Prostate gland (tissue), 2 donors: ENCODE measurements at regions not wholly inside any gene's neighbourhood (a gene's known extent, or its start where the extent isn't known, plus 50 kb on each side); places are given as distances from the start of the nearest gene placed in this dataset.

Experiments used
- POLR2A ChIP-seq: fragments of 450-650 bp; IDR thresholded peaks from one replicate; pipeline ENCODE4 v1.6.1; 2016; ENCODE audit warnings: antibody characterized with exemption, mild to moderate bottlenecking
- POLR2AphosphoS5 ChIP-seq: sonication (generic); formaldehyde crosslinking; IDR thresholded peaks from one replicate; pipeline ENCODE4 v1.6.1; 2017; ENCODE audit warnings: antibody characterized with exemption
- TF ChIP-seq, protein P1 (sequence below), 4 experiments: fragments of 200-600 bp in 2 of 4; fragments of 450-650 bp in 2 of 4; sonication (generic) in 2 of 4; IDR thresholded peaks; 1 replicate in 3 of 4; 2 replicates in 1 of 4; pipeline ENCODE4 v1.5.1; 2016 to 2019; ENCODE audit warnings: antibody characterized with exemption in 4 of 4, mild to moderate bottlenecking in 2 of 4, moderate library complexity in 2 of 4

DNA sequence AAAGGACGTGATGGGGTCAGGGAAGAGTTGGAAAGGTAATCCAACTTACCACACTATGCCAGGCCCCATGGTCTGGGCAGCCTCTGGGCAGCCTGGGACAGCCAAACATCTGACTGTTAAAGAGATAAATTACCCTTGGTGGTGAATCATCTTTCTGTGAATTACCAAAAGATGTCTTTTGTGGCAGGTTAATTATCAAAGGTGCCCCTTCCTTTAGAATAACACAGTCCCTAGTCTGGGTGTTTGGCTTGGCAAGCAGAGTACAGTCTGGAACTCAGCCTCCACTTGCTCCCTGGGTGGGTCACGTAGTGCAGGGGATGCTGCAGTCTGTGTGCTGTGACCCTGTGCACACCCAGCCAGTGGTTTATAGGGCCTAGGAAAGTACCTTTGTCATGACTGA is 113.1 kb downstream of the ZNF621 start:
- TF ChIP-seq POLR2A (no peak), POLR2AphosphoS5 (no peak)
- TF ChIP-seq, protein P1, sequence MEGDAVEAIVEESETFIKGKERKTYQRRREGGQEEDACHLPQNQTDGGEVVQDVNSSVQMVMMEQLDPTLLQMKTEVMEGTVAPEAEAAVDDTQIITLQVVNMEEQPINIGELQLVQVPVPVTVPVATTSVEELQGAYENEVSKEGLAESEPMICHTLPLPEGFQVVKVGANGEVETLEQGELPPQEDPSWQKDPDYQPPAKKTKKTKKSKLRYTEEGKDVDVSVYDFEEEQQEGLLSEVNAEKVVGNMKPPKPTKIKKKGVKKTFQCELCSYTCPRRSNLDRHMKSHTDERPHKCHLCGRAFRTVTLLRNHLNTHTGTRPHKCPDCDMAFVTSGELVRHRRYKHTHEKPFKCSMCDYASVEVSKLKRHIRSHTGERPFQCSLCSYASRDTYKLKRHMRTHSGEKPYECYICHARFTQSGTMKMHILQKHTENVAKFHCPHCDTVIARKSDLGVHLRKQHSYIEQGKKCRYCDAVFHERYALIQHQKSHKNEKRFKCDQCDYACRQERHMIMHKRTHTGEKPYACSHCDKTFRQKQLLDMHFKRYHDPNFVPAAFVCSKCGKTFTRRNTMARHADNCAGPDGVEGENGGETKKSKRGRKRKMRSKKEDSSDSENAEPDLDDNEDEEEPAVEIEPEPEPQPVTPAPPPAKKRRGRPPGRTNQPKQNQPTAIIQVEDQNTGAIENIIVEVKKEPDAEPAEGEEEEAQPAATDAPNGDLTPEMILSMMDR (IDR thresholded peaks at IDR 0.05), result no peak
